Keratinocyte (primary cell): ENCODE measurements at regions not wholly inside any gene's neighbourhood (a gene's known extent, or its start where the extent isn't known, plus 50 kb on each side); places are given as distances from the start of the nearest gene placed in this dataset.
"Not testable (repeated sequence)": the region's sequence is repeated elsewhere in the genome, so short reads cannot be mapped to it uniquely, and the experiment has no call there.

Experiments used
- DNase-seq: peaks from one replicate; pipeline ENCODE4 v3.0.0-alpha.2; 2011; ENCODE audit warnings: low read depth, missing footprints, low spot score
- FAIRE-seq: peaks from 2 replicates; lab custom pipeline; 2011; peaks lifted over from hg19 to GRCh38; lab: Jason Lieb, UNC
- H2AFZ ChIP-seq: 2 replicates; pipeline ENCODE4 v1.6.0; 2012; ENCODE audit warnings: low read length, control low read depth, inconsistent platforms; ENCODE audit not compliant: control insufficient read depth
- H3K27ac ChIP-seq: 2 replicates; pipeline ENCODE4 v1.5.1; 2011; ENCODE audit warnings: low read length; ENCODE audit not compliant: control insufficient read depth, insufficient read depth
- H3K27me3 ChIP-seq: 3 replicates; pipeline ENCODE4 v1.6.0; 2011; ENCODE audit warnings: low read length; ENCODE audit not compliant: control insufficient read depth, insufficient read depth; ENCODE audit errors: extremely low read depth
- H3K36me3 ChIP-seq, 2 experiments: 2 replicates in 1 of 2; 3 replicates in 1 of 2; pipeline ENCODE4 v1.5.1; 2011; ENCODE audit warnings: low read length in 2 of 2, mild to moderate bottlenecking in 1 of 2; ENCODE audit not compliant: control insufficient read depth in 2 of 2, insufficient read depth in 2 of 2; ENCODE audit errors: extremely low read depth in 1 of 2
- H3K4me1 ChIP-seq: 3 replicates; pipeline ENCODE4 v1.5.1; 2011; ENCODE audit warnings: low read length; ENCODE audit not compliant: control insufficient read depth, insufficient read depth; ENCODE audit errors: extremely low read depth
- H3K4me2 ChIP-seq: 3 replicates; pipeline ENCODE4 v1.6.0; 2011; ENCODE audit warnings: low read depth, low read length; ENCODE audit not compliant: control insufficient read depth, insufficient read depth; ENCODE audit errors: extremely low read depth
- H3K4me3 ChIP-seq, 3 experiments: fragments of 200-600 bp in 1 of 3; sonication (generic) in 1 of 3; 2 replicates in 2 of 3; 3 replicates in 1 of 3; pipeline ENCODE4 v1.5.1; 2011 to 2016; ENCODE audit warnings: low read length in 3 of 3, mild to moderate bottlenecking in 3 of 3, control low read depth in 2 of 3, inconsistent platforms in 1 of 3, low read depth in 1 of 3, mixed read lengths in 1 of 3, mixed run types in 1 of 3, moderate library complexity in 1 of 3; ENCODE audit not compliant: control insufficient read depth in 2 of 3, insufficient read depth in 2 of 3; ENCODE audit errors: extremely low read depth in 1 of 3
- H3K79me2 ChIP-seq: 2 replicates; pipeline ENCODE4 v1.6.0; 2012; ENCODE audit warnings: low read length; ENCODE audit not compliant: control insufficient read depth, insufficient read depth
- H3K9ac ChIP-seq: 3 replicates; pipeline ENCODE4 v1.6.0; 2011; ENCODE audit warnings: low read length; ENCODE audit not compliant: control insufficient read depth, insufficient read depth; ENCODE audit errors: extremely low read depth
- H3K9me1 ChIP-seq: 3 replicates; pipeline ENCODE4 v1.6.0; 2011; ENCODE audit warnings: low read length; ENCODE audit not compliant: control insufficient read depth, insufficient read depth; ENCODE audit errors: extremely low read depth
- H3K9me3 ChIP-seq: 2 replicates; pipeline ENCODE4 v1.5.1; 2012; ENCODE audit warnings: low read depth, low read length; ENCODE audit not compliant: control insufficient read depth
- H4K20me1 ChIP-seq: 3 replicates; pipeline ENCODE4 v1.6.0; 2011; ENCODE audit warnings: low read length; ENCODE audit not compliant: control insufficient read depth, insufficient read depth; ENCODE audit errors: extremely low read depth
- CTCF ChIP-seq, 3 experiments: IDR thresholded peaks in 1 of 3; conservative IDR thresholded peaks in 1 of 3; optimal IDR thresholded peaks in 1 of 3; 2 replicates in 2 of 3; 3 replicates in 1 of 3; pipeline versions ENCODE3 to v1.5.1; 2011; ENCODE audit warnings: low read length in 3 of 3, mild to moderate bottlenecking in 3 of 3, moderate library complexity in 2 of 3, control low read depth in 1 of 3, inconsistent platforms in 1 of 3; ENCODE audit not compliant: insufficient read depth in 2 of 3; ENCODE audit errors: extremely low read depth in 1 of 3
- EZH2 ChIP-seq: IDR thresholded peaks from one replicate; pipeline ENCODE4 v1.6.1; 2012; ENCODE audit warnings: inconsistent platforms, mild to moderate bottlenecking, low read length, moderate library complexity
- dilution Hi-C: fragments of 300-500 bp; cut with MboI; formaldehyde crosslinking; loops from one replicate; pipeline ENCODE4 v1.7.0; 2020; ENCODE audit warnings: low sequenced_read_pairs; ENCODE audit not compliant: extremely low pct_ligation_motif_present

- DNase-seq: no peak
- Histone ChIP-seq H3K4me2 (no peak overlapping the region), H3K36me3 (no peaks in the 10 kb centered on the region), H3K4me1 (no peaks in the 10 kb centered on the region), H2AFZ (no peak overlapping the region), H3K9me3 (no peaks in the 10 kb centered on the region), H4K20me1 (no peaks in the 10 kb centered on the region), H3K79me2 (no peaks in the 10 kb centered on the region), H3K27ac (no peak overlapping the region), H3K27me3 (no peaks in the 10 kb centered on the region), H3K4me3 (no peak overlapping the region), H3K9me1 (no peaks in the 10 kb centered on the region), H3K9ac (no peak overlapping the region)
- TF ChIP-seq EZH2 (no peak), CTCF (optimal IDR thresholded peaks at IDR 0.05 in 1 of 3, IDR thresholded peaks at IDR 0.05 in 1 of 3, conservative IDR thresholded peaks at IDR 0.05 in 1 of 3; ENCODE audit: extremely low read depth in 1 of 3, insufficient read depth in 2 of 3, low read length in 3 of 3) (no peak)
- dilution Hi-C loops: no loop called here
- no peak for FAIRE-seq
These were observed 789.0 kb downstream of the KCNA4 start for GRCh38 chr11:29227811-29228210.

- no peak overlapping the region for H3K27ac ChIP-seq
- no peaks in the 10 kb centered on the region for H3K27me3 ChIP-seq
These were observed 792.0 kb downstream of the KCNA4 start for GRCh38 chr11:29224739-29225384.

GRCh38 chr11:29219531-29219930 lies 797.3 kb downstream of the KCNA4 start:
- H3K9me1 ChIP-seq, H3K36me3 ChIP-seq, H4K20me1 ChIP-seq, FAIRE-seq, H3K79me2 ChIP-seq, H2AFZ ChIP-seq, H3K9me3 ChIP-seq, H3K4me3 ChIP-seq, H3K27me3 ChIP-seq, H3K4me2 ChIP-seq, H3K9ac ChIP-seq, H3K4me1 ChIP-seq, H3K27ac ChIP-seq, DNase-seq, dilution Hi-C loops: not testable (repeated sequence)

More at GRCh38 chr11:29224739-29225384, 792.0 kb downstream of the KCNA4 start:
- Histone ChIP-seq H3K4me2 (no peak overlapping the region), H2AFZ (no peak overlapping the region), H4K20me1 (no peaks in the 10 kb centered on the region), H3K9me1 (no peaks in the 10 kb centered on the region), H3K4me3 (no peak overlapping the region), H3K9me3 (no peaks in the 10 kb centered on the region), H3K79me2 (no peaks in the 10 kb centered on the region), H3K36me3 (no peaks in the 10 kb centered on the region), H3K9ac (no peak overlapping the region), H3K4me1 (no peaks in the 10 kb centered on the region)
- dilution Hi-C loops: no loop called here
- TF ChIP-seq EZH2 (no peak), CTCF (optimal IDR thresholded peaks at IDR 0.05 in 1 of 3, IDR thresholded peaks at IDR 0.05 in 1 of 3, conservative IDR thresholded peaks at IDR 0.05 in 1 of 3; ENCODE audit: extremely low read depth in 1 of 3, insufficient read depth in 2 of 3, low read length in 3 of 3) (no peak)
- no peak for DNase-seq
- FAIRE-seq: no peak
